Smooth muscle cell (in vitro differentiated cells): ENCODE measurements at regions not wholly inside any gene's neighbourhood (a gene's known extent, or its start where the extent isn't known, plus 50 kb on each side); places are given as distances from the start of the nearest gene placed in this dataset.
A peak's percentile ranks its signal among the peaks of the same experiment; 100 is the strongest.

Source experiments
- DNase-seq: peaks from one replicate; lab custom pipeline; 2025; ENCODE audit not compliant: unreplicated experiment; lab: John Stamatoyannopoulos, UW
- H2AFZ ChIP-seq: fragments of 200-600 bp; sonication (generic); 2 replicates; pipeline ENCODE4 v1.6.0; 2016; ENCODE audit warnings: antibody characterized with exemption, low read depth, mild to moderate bottlenecking
- H3F3A ChIP-seq: fragments of 200-600 bp; sonication (generic); 2 replicates; pipeline ENCODE4 v1.6.0; 2017; ENCODE audit warnings: antibody characterized with exemption, low read depth
- H3K27ac ChIP-seq: fragments of 200-600 bp; sonication (generic); 2 replicates; pipeline ENCODE4 v1.5.1; 2016; ENCODE audit warnings: low read depth, mild to moderate bottlenecking
- H3K27me3 ChIP-seq: fragments of 200-600 bp; sonication (generic); 2 replicates; pipeline ENCODE4 v1.6.1; 2016; ENCODE audit warnings: low read depth, mild to moderate bottlenecking
- H3K36me3 ChIP-seq: fragments of 200-600 bp; sonication (generic); 2 replicates; pipeline ENCODE4 v1.5.1; 2016; ENCODE audit warnings: low read depth
- H3K4me1 ChIP-seq: fragments of 200-600 bp; sonication (generic); 2 replicates; pipeline ENCODE4 v1.5.1; 2016; ENCODE audit warnings: low read depth
- H3K4me2 ChIP-seq: fragments of 200-600 bp; sonication (generic); 2 replicates; pipeline ENCODE4 v1.6.0; 2016; ENCODE audit warnings: mild to moderate bottlenecking
- H3K4me3 ChIP-seq: fragments of 200-600 bp; sonication (generic); 2 replicates; pipeline ENCODE4 v1.5.1; 2016; ENCODE audit warnings: mild to moderate bottlenecking
- H3K79me2 ChIP-seq: fragments of 200-600 bp; sonication (generic); 2 replicates; pipeline ENCODE4 v1.6.0; 2016; ENCODE audit warnings: low read depth, mild to moderate bottlenecking
- H3K9ac ChIP-seq: fragments of 200-600 bp; sonication (generic); 2 replicates; pipeline ENCODE4 v1.6.0; 2016; ENCODE audit warnings: low read depth
- H3K9me3 ChIP-seq: fragments of 200-600 bp; sonication (generic); replicated peaks from 2 replicates; pipeline ENCODE4 v1.5.1; 2016; ENCODE audit warnings: low read depth
- H4K20me1 ChIP-seq: fragments of 200-600 bp; sonication (generic); 2 replicates; pipeline ENCODE4 v1.6.0; 2016; ENCODE audit warnings: low read depth
- CTCF ChIP-seq: fragments of 200-600 bp; sonication (generic); IDR thresholded peaks from 2 replicates; pipeline ENCODE4 v1.5.1; 2017; ENCODE audit warnings: borderline replicate concordance, mild to moderate bottlenecking, antibody characterized with exemption; ENCODE audit not compliant: insufficient read depth, poor library complexity, severe bottlenecking
- WGBS: methylation state at CpG from one replicate; pipeline ENCODE4 v1.1.7; 2016; ENCODE audit warnings: low lambda C conversion rate; 5-methylcytosine and 5-hydroxymethylcytosine counted together

GRCh38 chr5:117095346-117096332 lies 521.0 kb upstream of the SEMA6A start:
- Histone ChIP-seq H3F3A (no peaks in the 10 kb centered on the region), H3K4me1 (peaks cover 24% of the 10 kb centered on the region), H3K9ac (no peak overlapping the region), H3K27me3 (no peaks in the 10 kb centered on the region), H3K27ac (no peak overlapping the region), H3K79me2 (no peaks in the 10 kb centered on the region), H3K4me3 (no peak overlapping the region), H4K20me1 (no peaks in the 10 kb centered on the region), H3K9me3 (no peaks in the 10 kb centered on the region), H3K4me2 (peak overlapping the region; percentile 17), H2AFZ (peak overlapping the region; percentile 89), H3K36me3 (no peaks in the 10 kb centered on the region)
- 34% methylated on average over 10 of the region's 10 CpGs for WGBS
- no peak for DNase-seq
- TF ChIP-seq CTCF, result no peak

DNA sequence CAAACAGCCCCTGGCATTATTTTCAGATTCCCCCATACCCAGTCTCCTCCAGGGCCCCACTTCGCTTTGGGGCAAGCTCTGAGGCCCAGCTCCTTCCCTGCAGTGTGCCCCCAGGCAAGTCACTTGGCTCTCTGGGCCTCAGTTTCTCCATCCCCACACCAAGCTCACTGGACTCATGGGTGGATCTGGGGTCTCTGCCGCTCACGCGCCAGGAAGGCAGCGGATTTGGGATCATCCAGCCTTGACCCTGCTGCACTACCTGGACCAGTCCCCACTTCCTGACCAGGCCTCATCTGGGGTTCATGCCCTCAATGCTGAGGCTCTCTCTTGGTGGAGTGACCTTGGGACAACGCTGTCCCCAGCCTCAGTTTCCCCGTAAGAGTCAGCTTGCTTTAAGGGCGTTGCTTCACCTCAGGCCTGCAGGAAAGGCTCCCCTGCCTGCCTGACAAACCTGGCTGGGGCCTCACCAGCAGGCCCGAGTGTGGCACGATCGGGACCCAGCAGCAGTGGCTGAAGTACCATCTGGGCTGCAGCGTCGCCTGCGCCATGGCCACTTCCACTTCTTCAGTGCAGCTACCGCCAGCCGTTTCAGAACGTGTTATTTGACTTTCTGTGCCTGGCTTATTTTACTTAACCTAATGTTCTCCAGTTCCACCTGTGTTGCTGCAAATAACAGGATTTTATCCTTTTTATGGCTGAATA lies 519.6 kb upstream of the SEMA6A start:
- no peak overlapping the region for H3K4me3 ChIP-seq
- no peaks in the 10 kb centered on the region for H3K9me3 ChIP-seq
- H3K9ac ChIP-seq, result no peak overlapping the region
- no peaks in the 10 kb centered on the region for H3K27me3 ChIP-seq
- no peaks in the 10 kb centered on the region for H3K36me3 ChIP-seq
- H3K4me1 ChIP-seq, result peaks cover 24% of the 10 kb centered on the region
- no peak overlapping the region for H2AFZ ChIP-seq
- no peaks in the 10 kb centered on the region for H3K79me2 ChIP-seq
- no peaks in the 10 kb centered on the region for H4K20me1 ChIP-seq
- TF ChIP-seq CTCF, result no peak
- WGBS, result 98% methylated on average over 17 of the region's 17 CpGs
- DNase-seq, result no peak
- no peak overlapping the region for H3K27ac ChIP-seq
- no peak overlapping the region for H3K4me2 ChIP-seq
- H3F3A ChIP-seq, result no peaks in the 10 kb centered on the region

DNA sequence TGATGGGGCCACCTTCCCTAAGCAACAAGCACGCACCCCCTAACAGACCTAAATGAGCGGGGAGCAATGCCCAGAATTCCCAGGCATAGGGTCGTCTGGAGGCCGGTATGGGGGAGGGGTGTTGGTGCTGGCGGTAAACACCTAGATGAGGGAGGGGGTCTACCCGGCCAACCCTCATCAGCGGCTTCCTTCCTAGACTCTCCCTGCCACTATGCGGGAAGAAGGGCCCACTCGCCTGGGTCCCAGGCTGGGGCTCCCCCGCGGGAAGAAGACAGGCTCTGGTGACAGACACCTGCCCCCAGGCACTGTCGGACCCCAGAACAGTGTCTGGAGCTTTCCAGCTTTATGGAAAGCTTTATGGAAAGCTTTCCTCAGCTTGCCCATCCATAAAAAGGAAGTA lies 519.0 kb upstream of the SEMA6A start:
- no peak overlapping the region for H3K4me2 ChIP-seq
- H3K9ac ChIP-seq, result no peak overlapping the region
- no peaks in the 10 kb centered on the region for H3F3A ChIP-seq
- no peak overlapping the region for H2AFZ ChIP-seq
- no peak overlapping the region for H3K27ac ChIP-seq
- 93% methylated on average over 12 of the region's 12 CpGs for WGBS
- no peak overlapping the region for H3K4me3 ChIP-seq
- H3K36me3 ChIP-seq, result no peaks in the 10 kb centered on the region
- TF ChIP-seq CTCF, result no peak
- H3K4me1 ChIP-seq, result peaks cover 24% of the 10 kb centered on the region
- no peaks in the 10 kb centered on the region for H3K27me3 ChIP-seq
- H4K20me1 ChIP-seq, result no peaks in the 10 kb centered on the region
- H3K79me2 ChIP-seq, result no peaks in the 10 kb centered on the region
- DNase-seq, result no peak
- H3K9me3 ChIP-seq, result no peaks in the 10 kb centered on the region
